ENCODE measurements at regions not wholly inside any gene's neighbourhood (a gene's known extent, or its start where the extent isn't known, plus 50 kb on each side); places are given as distances from the start of the nearest gene placed in this dataset.

- TF ChIP-seq CTCF (IDR thresholded peaks at IDR 0.05) (no peak), POLR2AphosphoS5 (IDR thresholded peaks at IDR 0.05) (no peak), POLR2A (IDR thresholded peaks at IDR 0.05) (no peak)
These were observed 374.7 kb downstream of the NPHP4 start for GRCh38 chr1:5617546-5617945.

All from breast epithelium (tissue), 3 donors.